Muscle of back (tissue), 3 donors: ENCODE measurements at regions not wholly inside any gene's neighbourhood (a gene's known extent, or its start where the extent isn't known, plus 50 kb on each side); places are given as distances from the start of the nearest gene placed in this dataset.
"Not testable (repeated sequence)": the region's sequence is repeated elsewhere in the genome, so short reads cannot be mapped to it uniquely, and the experiment has no call there.

Experiments
- DNase-seq, 3 donors: peaks; one replicate each; pipeline versions ENCODE4 v3.0.0 to v3.0.0-alpha.2; 2013

DNA sequence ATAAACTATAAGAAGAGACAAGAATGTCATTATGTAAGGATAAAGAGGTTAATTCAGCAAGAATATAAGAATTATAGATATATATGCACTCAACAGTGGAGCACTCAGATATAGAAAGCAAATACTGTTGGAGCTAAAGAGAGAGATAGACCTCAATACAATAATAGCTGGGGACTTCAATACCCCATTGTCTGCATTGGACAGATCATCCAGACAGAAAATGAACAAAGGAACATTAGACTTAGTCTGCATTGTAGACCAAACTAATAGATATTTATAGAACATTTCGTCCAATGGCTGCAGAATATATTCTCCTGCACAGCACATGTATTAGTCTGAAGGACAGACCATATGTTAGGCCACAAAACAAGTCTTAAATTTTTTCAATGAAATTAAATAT, 777.1 kb downstream of the CDH18 start:
- no peak for DNase-seq

DNA sequence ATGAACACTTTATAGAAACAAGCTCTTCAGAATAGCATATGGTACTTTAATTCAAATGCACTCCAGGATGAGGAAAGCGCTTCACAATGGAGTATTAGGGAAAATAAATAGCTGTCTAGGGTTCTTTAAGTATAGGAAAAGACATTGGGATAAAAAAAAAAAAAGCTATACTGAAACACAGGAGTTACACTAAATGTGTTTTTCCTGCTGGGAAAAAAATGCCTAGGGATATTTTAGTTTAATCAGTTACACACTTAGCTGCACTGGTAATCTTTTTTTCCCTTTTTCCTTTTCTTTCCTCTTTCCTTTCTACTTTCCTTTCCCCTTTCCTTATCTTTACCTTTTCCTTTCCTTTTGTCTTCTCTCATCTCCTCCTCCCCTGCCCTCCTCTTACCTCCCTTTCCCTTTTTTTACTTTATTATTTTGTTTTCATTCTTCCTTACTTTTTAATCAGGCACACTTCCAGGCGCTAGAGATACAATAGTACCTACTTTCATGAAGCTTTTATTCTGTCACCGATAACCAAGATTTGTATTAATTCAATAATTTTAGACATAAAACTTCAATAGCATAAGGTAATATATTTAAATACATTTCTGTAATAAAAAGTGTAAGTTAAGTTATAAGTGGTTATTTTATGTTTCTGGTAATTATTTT, 758.7 kb downstream of the CDH18 start:
- DNase-seq = no peak

DNA sequence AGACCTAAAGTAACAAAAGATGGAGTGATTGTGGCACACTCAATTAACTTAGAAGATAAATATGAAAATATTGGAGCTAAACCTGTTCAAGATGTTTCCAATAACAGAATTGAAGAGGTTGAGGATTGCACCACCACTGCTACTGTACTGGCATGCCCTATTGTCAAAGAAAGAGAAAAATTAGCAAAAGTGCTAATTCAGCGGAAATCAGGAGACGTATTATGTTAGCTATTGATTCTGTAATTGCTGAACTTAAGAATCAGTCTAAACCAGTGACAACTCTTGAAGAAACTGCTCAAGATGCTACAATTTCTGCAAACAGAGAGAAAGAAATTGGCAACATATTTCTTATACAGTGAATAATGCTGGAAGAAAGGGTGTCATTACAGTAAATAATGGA, 754.4 kb downstream of the CDH18 start:
- no peak for DNase-seq

DNA sequence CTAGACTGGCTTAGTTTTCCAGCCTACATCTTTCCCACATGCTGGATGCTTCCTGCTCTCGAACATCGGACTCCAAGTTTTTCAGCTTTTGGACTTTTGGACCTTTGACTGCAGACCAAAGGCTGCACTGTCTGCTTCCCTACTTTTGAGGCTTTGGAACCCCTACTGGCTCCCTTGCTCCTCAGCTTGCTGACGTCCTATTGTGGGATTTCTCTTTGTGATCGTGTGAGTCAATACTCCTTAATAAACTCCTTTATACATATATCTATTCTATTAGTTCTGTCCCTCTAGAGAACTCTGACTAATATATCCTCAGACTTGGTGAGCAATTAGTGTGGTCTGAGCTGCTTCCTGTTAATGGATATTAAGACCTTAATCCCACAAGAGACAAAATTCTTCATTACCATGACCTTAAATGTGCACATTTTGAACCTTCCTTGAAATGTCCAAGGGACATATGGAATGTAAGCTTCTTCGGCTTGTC, 752.9 kb downstream of the CDH18 start:
- DNase-seq = no peak

DNA sequence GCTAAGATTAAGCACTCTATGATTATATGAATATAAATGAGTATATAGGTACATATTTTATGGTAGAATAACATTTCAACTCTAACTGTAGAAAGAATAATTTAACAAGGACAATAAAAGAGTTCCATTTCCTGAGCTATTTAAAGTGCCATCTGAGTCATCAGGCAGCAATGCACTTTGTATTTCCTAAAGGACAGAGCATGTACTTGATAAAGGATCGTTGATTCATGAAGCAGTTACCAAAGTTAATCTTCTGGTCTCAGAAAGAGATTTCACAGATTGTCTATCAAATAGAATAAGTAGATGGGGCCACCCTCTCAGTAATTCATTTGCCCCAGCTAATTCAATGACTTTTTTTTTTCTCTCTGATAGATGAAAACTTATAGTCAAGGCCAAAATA, 747.8 kb downstream of the CDH18 start:
- peak in 1 of 3 donors; percentile 12 for DNase-seq

DNA sequence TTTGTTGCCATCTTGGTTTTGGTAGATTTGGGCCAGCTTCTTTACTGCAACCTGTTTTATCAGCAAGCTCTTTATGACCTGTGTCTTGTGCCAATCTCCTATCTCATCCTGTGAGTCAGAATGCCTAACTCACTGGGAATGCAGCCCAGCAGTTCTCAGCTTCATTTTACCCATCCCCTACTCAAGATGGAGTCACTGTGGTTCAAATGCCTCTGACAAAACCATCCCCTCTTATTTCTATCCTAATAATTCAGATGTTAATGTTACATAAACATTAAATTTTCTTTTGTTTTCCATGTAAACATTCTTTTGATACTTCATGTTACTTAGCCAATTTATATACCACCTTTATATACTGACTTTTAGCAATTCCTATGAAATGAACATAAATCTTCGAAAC, 746.3 kb downstream of the CDH18 start:
- DNase-seq = no peak

DNA sequence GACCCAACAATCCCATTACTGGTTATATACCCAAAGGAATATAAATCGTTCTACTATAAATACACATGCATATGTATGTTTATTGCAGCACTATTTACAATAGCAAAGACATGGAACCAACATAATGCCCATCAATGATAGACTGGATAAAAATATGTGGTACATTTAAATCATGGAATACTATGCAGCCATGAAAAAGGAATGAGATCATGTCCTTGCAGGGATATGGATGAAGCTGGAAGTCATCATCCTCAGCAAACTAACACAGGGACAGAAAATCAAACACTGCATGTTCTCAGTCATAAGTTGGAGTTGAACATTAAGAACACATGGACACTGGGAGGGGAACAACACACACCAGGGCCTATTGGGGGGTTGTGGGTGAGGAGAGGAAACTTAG, 741.8 kb downstream of the CDH18 start:
- DNase-seq = not testable (repeated sequence)

DNA sequence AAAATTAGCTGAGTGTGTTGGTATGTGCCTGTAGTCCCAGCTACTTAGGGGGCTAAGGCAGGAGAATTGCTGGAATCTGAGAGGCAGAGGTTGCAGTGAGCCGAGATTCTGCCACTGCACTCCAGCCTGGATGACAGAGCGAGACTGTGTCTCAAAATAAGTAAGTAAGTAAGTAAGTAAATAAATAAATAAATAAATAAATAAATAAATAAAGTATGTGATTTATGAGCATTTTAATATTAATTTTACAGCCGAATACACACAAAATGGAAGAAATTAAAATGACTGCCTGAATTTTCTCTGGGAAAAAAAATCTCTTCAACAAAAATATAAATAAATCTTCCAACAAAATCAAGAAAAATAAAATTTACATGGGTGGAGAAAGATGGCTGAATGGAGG, 740.7 kb downstream of the CDH18 start:
- DNase-seq = no peak

DNA sequence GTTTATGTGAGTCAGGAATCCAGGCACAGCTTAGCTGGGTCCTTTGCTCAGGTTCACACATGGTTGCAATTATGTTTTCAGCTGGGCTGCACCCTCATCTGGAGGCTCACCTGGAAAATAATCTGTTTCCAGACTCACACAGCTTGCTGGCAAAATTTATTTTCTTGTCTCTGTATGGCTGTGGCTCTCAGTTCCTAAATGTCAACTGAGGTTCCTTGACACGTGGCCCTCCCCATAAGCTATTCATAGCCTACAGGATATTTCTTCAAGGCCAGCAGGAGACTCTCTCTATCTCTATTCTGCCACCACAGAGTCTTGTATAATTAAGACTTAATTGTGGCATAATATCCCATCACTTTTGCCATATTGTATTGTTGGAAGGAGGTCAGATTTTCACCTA, 732.0 kb downstream of the CDH18 start:
- DNase-seq = no peak

DNA sequence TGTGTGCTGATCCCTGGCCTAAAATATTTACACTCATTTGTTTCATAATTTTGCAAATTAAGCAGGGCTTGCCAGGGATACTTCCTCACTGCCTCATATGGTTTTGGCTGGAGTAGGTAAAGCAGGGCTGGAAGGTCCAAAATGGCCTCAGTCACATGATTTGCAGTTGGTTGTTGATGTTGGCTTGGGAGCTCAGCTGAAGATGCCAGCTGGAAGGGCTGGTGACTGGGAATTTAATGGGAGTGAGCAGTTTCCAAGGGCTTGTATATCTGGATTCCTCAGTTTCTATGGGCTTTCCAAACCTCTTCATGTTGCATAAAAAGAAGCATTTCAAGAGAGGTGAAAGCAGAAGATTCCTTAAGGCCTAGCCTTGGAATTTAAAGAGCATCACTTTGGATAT, 729.3 kb downstream of the CDH18 start:
- DNase-seq = peak in 1 of 3 donors; percentile 3

DNA sequence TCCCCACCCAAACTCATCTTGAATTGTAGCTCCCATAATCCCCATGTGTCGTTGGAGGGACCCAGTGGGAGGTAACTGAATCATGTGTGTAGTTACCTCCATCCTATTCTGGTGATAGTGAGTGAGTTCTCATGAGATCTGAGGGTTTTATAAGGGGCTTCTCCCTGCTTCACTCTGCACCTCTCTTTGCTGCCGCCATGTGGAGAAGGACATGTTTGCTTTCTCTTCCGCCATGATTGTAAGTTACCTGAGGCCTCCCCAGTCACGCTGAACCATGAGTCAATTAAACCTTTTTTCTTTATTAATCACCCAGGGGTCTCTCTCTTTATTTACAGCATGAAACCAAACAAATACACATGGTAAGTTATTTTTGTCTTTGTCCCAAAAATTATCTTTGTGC, 726.1 kb downstream of the CDH18 start:
- no peak for DNase-seq

DNA sequence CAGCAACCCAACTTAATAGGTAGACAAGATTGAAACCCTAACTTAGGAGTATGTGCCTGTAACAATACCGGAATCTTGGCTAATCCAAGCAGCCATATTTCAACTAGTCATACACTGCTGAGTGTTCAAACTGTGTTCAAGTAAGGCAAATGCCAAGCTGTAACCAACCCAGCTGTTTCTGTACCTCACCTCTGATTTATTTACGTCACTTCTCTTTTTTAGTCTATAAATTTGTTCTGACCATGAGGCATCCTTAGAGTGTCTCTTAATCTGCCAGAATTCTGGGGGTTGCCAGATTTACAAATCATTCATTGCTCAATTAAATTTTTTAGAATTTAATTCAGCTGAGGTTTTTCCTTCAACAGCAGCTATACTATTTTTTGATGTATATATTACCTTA, 723.2 kb downstream of the CDH18 start:
- DNase-seq = no peak

DNA sequence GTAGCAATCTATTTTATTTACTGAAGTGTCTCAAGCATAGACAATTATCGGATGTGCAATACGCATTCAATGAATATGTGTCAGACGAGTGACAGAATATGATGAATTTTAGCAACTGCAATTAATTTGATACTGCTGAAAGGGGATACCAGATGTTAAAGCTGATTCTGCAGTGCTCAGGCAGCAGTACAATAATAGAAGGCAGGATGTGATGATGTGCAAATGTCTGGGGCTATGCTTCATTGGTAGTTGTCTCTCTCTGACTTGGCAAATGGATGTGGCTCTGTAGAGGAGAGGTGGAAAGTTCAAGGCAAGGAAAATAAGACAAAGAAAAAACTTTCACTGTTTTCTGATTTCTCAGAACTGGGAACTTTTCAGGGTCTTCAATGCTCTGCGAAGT, 721.2 kb downstream of the CDH18 start:
- no peak for DNase-seq

DNA sequence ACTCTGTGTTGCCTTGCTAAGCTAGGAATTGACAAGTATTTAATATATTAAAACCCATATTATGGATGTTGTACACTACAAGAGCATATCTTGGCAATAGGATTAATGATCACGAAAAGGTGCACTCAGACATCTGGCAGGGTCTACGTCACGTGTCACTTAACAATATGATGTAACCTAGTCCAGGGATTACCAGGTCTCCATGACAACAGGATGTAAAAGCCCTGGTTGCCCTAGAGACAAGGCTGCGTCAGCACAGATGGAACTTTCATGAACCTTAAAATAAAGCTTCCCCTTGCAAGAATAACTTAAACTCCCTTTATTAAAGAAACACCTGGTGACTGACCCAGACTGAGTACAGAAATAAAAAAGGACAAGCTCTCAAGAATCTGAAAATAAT, 717.8 kb downstream of the CDH18 start:
- DNase-seq = peak; percentile 2 to 61 (median 37)

DNA sequence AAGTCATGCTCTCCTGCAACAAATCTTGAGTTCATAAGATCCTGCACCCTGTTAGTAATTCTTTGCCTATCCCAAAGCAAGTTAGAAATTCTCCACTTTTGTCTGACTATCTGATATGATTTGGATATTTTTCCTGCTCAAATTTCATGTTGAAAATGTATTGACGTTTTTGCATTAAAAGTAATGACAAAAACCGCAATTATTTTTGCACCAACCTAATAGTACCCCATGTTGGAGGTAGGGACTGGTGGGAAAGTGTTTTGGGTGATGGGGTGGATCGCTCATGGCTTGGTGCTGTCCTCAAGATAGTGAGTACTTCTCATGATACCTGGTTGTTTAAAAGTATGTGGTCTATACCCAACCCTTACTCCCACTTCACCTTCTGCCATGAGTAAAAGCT, 713.4 kb downstream of the CDH18 start:
- DNase-seq = no peak

DNA sequence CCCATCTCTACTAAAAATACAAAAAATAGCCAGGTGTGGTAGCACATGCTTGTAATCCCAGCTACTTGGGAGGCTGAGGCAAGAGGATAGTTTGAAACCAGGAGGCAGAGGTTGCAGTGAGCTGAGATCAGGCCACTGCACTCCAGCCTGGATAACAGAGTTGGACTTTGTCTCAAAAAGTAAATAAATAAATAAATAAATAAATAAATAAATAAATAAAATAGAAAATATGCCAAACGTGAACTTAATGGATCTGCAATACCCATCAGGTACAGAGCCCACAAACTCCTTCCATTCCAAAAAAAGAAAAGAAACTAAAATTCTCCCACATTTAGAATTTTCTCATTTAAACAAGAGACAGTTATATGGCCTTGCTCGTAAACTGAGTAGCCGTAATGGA, 702.7 kb downstream of the CDH18 start:
- DNase-seq = no peak

DNA sequence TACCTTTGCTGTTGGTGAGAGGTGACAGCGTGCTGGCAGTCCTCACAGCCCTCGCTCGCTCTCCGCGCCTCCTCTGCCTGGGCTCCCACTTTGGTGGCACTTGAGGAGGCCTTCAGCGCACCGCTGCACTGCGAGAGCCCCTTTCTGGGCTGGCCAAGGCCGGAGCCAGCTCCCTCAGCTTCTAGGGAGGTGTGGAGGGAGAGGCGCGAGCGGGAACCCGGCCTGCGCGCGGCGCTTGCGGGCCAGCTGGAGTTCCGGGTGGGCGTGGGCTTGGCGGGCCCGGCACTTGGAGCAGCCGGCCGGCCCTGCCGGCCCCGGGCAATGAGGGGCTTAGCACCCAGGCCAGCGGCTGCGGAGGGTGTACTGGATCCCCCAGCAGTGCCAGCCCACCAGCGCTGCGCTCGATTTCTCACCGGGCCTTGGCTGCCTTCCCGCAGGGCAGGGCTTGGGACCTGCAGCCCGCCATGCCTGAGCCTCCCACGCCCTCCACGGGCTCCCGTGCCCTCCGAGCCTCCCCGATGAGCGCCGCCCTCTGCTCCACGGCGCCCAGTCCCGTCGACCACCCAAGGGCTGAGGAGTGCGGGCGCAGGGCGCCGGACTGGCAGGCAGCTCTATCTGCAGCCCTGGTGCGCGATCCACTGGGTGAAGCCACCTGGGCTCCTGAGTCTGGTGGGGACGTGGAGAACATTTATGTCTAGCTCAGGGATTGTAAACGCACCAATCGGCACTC, 700.3 kb downstream of the CDH18 start:
- DNase-seq = not testable (repeated sequence)

DNA sequence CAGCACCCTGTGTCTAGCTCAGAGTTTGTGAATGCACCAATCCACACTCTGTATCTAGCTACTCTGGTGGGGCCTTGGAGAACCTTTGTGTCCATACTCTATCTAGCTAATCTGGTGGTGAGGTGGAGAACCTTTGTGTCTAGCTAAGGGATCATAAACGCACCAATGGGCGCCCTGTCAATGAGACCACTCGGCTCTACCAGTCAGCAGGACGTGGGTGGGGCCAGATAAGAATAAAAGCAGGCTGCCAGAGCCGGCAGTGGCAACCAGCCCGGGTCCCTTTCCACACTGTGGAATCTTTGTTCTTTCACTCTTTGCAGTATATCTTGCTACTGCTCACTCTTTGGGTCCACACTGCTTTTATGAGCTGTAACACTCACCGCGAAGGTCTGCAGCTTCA, 699.7 kb downstream of the CDH18 start:
- not testable (repeated sequence) for DNase-seq

DNA sequence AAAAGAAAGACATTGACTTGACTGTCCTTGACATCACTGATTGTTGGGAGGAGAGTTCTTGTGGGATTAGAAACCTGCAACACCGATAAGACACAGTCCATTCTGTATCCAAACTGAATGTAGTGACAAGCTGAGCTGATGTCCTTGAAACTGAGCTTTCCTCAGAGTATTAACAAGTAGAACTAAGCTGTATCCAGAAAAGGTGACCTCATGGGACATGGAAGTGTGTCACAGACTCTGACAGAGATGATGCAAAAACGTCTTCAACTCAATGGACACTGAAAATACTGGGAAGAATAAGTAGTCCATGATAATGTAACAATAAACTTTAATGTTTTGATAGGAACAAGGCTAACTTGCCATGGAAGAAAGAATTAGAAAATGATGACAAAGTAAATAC, 690.1 kb downstream of the CDH18 start:
- DNase-seq = no peak

DNA sequence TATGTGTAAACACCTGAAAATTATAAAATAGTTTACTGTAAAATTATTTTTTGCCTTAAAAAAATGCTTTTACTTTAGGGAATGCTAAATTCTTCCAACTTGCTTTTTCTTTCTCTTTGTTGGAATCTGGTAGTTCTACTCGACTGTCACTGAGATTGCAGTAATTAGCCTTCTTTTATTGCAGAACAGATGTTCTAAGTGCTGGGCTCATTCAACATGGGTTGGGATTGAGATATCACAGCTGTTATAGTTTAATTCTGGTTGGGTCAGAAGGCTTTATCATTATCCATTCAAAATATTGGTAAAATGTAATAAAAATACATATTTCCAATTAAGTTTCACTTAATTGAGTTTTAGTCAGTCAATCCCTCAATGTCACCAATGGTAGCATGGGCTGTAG, 686.7 kb downstream of the CDH18 start:
- peak in 1 of 3 donors; percentile 9 for DNase-seq

DNA sequence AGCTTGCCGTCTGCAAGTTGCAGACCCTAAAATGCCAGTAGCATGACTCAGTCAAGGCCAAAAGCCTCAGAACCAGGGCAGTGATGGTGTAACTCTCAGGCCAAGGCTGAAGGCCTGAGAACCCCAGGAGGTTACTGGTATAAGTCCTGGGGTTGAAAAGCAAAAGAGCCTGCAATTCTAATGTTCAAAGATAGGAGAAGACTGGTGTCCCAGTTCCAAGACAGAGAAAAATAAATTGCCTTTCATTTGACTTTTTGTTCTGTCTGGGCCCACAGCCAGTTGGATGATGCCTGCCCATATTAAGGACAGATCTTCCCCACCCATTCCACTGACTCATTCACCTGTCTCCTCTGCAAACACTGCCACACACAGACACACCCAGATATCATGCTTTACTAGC, 673.2 kb downstream of the CDH18 start:
- no peak for DNase-seq

DNA sequence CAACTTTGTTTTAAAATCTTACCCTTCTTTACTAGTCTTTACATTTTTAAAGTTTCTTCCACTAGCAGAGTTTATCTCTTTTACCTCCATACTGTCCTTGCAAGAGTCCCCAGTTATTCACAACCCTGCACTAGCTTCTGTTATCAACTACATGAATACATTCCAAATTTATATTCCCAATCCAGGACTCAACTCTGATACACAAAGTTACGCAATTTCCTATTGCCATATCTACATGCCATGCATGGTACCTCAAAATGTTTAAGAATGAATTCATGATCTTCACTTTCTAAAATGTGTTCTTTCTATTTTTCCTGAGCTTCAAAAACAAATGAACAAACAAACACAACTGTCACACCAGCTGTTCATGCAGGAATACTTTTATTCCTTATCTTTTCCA, 668.7 kb downstream of the CDH18 start:
- no peak for DNase-seq

DNA sequence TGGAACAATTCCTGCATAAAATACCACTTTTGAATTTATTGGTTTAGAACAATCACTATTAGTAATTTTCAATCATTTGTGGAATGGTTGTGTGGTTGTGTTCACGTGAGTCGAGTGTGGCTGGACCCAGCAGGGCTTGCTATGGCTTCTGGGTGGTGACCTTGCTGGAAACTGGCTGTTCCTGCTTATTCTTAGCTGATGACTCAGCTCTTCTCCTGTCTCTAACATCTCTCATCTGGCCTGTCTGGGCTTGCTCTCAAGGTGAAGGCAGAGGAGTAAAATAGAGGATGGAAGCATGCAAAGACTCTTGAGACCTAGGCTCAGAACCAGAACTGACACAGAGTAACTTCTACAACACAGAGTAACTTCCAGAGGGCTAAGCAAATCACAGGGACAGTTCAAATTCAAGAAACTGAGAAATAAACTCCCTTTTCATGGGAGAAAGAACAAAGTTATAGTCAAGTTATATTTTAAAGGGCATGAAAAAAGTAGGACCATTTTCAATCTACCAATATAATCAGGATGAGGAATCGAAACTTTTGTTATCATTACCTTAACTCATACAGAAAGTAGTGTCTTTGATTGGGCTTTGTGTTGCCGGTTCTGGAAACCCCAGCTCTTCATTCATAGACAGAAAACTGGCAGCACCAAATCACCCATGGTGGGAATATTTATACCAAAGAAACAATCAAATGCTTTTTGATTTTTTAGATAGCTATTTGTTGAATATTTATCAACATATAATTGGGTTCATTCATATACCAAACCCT, 665.1 kb downstream of the CDH18 start:
- no peak for DNase-seq
